ENCODE measurements at regions not wholly inside any gene's neighbourhood (a gene's known extent, or its start where the extent isn't known, plus 50 kb on each side); places are given as distances from the start of the nearest gene placed in this dataset.

DNA sequence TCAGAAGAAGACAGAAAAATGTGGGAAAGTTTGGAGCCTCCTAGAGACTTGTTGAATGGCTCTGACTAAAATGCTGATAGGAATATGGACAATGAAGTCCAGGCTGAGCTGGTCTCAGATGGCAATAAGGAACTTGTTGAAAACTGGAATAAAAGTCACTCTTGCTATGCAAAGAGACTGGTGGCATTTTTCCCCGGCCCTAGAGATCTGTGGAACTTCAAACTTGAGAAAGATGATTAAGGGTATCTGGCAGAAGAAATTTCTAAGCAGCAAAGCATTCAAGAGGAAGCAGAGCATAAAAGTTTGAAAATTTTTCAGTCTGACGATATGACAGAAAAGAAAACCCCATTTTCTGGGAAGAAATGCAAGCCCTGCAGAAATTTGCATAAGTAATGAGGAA is 159.3 kb downstream of the MREG start (continued):
- no peak for TF ChIP-seq NFIC (IDR thresholded peaks at IDR 0.05; ENCODE audit: borderline replicate concordance)

DNA sequence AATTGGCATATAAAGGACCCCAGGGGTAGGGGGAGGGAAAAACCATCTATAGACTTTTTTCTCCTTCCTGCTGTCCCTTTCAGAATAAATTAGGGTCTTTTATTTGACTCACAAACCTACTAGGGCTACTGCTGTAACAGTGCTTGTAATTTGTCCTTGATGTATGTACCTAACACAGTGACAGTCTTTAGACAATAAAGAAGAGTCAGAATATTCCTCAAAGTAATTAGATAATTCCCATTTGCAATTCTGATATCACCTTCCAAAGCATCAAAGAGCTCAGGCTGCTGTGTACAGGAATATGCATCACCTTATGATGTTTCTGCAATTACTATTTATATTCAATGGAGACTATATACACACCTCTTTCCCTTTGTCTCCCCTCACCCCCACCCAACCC is 161.7 kb downstream of the MREG start:
- Histone ChIP-seq H3K36me3 (replicated peaks in 1 of 2; ENCODE audit: control insufficient read depth in 1 of 2, insufficient read depth in 2 of 2, low read length in 1 of 2) (no peaks in the 10 kb centered on the region), H3K4me3 (ENCODE audit: low read depth in 2 of 2, low read length in 1 of 2) (no peak overlapping the region), H3K4me1 (ENCODE audit: control insufficient read depth in 1 of 2, insufficient read depth in 2 of 2, low read depth in 1 of 2, low read length in 1 of 2) (peaks cover 0 to 10% of the 10 kb centered on the region in 2 experiments; a peak in 1 of 4 replicates), H3K27me3 (ENCODE audit: insufficient read depth) (no peaks in the 10 kb centered on the region), H3K4me2 (no peak overlapping the region), H3K79me2 (ENCODE audit: insufficient read depth) (no peaks in the 10 kb centered on the region), H3K9me2 (no peaks in the 10 kb centered on the region), H3K9me3 (no peaks in the 10 kb centered on the region), H3K9ac (no peak overlapping the region), H3F3A (replicated peaks; ENCODE audit: insufficient read depth) (no peaks in the 10 kb centered on the region), H4K20me1 (ENCODE audit: insufficient read depth) (no peaks in the 10 kb centered on the region), H2AFZ (ENCODE audit: low read depth) (no peak overlapping the region), H3K27ac (ENCODE audit: low read depth in 2 of 2, low read length in 1 of 2) (no peak overlapping the region)
- TF ChIP-seq, protein P1, sequence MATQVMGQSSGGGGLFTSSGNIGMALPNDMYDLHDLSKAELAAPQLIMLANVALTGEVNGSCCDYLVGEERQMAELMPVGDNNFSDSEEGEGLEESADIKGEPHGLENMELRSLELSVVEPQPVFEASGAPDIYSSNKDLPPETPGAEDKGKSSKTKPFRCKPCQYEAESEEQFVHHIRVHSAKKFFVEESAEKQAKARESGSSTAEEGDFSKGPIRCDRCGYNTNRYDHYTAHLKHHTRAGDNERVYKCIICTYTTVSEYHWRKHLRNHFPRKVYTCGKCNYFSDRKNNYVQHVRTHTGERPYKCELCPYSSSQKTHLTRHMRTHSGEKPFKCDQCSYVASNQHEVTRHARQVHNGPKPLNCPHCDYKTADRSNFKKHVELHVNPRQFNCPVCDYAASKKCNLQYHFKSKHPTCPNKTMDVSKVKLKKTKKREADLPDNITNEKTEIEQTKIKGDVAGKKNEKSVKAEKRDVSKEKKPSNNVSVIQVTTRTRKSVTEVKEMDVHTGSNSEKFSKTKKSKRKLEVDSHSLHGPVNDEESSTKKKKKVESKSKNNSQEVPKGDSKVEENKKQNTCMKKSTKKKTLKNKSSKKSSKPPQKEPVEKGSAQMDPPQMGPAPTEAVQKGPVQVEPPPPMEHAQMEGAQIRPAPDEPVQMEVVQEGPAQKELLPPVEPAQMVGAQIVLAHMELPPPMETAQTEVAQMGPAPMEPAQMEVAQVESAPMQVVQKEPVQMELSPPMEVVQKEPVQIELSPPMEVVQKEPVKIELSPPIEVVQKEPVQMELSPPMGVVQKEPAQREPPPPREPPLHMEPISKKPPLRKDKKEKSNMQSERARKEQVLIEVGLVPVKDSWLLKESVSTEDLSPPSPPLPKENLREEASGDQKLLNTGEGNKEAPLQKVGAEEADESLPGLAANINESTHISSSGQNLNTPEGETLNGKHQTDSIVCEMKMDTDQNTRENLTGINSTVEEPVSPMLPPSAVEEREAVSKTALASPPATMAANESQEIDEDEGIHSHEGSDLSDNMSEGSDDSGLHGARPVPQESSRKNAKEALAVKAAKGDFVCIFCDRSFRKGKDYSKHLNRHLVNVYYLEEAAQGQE (IDR thresholded peaks at IDR 0.05; ENCODE audit: low read depth, low read length): no peak
- no peak for TF ChIP-seq FOSL2 (IDR thresholded peaks at IDR 0.05; ENCODE audit: borderline replicate concordance, low read depth)
- no peak for TF ChIP-seq SIN3A (IDR thresholded peaks at IDR 0.05; ENCODE audit: borderline replicate concordance, low read depth, low read length)
- TF ChIP-seq TAF1 (IDR thresholded peaks at IDR 0.05; ENCODE audit: borderline replicate concordance, low read depth, low read length): no peak
- TF ChIP-seq, protein P2, sequence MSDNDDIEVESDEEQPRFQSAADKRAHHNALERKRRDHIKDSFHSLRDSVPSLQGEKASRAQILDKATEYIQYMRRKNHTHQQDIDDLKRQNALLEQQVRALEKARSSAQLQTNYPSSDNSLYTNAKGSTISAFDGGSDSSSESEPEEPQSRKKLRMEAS (IDR thresholded peaks at IDR 0.05; ENCODE audit: low read depth): no peak
- no peak for TF ChIP-seq RXRA (IDR thresholded peaks at IDR 0.05; ENCODE audit: borderline replicate concordance, low read depth)
- TF ChIP-seq, protein P3, sequence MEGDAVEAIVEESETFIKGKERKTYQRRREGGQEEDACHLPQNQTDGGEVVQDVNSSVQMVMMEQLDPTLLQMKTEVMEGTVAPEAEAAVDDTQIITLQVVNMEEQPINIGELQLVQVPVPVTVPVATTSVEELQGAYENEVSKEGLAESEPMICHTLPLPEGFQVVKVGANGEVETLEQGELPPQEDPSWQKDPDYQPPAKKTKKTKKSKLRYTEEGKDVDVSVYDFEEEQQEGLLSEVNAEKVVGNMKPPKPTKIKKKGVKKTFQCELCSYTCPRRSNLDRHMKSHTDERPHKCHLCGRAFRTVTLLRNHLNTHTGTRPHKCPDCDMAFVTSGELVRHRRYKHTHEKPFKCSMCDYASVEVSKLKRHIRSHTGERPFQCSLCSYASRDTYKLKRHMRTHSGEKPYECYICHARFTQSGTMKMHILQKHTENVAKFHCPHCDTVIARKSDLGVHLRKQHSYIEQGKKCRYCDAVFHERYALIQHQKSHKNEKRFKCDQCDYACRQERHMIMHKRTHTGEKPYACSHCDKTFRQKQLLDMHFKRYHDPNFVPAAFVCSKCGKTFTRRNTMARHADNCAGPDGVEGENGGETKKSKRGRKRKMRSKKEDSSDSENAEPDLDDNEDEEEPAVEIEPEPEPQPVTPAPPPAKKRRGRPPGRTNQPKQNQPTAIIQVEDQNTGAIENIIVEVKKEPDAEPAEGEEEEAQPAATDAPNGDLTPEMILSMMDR (IDR thresholded peaks at IDR 0.05): no peak
- TF ChIP-seq YY1 (IDR thresholded peaks at IDR 0.05; ENCODE audit: low read depth): no peak
- TF ChIP-seq NRF1 (IDR thresholded peaks at IDR 0.05; ENCODE audit: low read depth, low read length): no peak
- ChIA-PET POLR2A (no interaction called here), CTCF (interaction anchor here (1.8 kb wide), 1 partner anchor 10 kb away, joined by 6 read pairs; no protein-coding TSS in a partner anchor)
- DNase-seq: no peak

Data from SK-N-SH (cell line).